OCI-LY3 (cell line): ENCODE measurements at regions not wholly inside any gene's neighbourhood (a gene's known extent, or its start where the extent isn't known, plus 50 kb on each side); places are given as distances from the start of the nearest gene placed in this dataset.

ENCODE experiments used
- EZH2phosphoT487 ChIP-seq: fragments of 200-600 bp; shearing (Covaris generic); IDR thresholded peaks from 2 replicates; pipeline ENCODE4 v1.6.1; 2018; ENCODE audit warnings: antibody characterized with exemption, mixed run types, low read depth
- TF ChIP-seq, protein P1 (sequence below): fragments of 200-600, 300-600 bp; sonication (generic); IDR thresholded peaks from 2 replicates; pipeline ENCODE4 v1.5.1; 2014; ENCODE audit warnings: antibody characterized with exemption, low read length, low read depth

GRCh38 chr7:79563821-79564522 is 110.5 kb upstream of the MAGI2 start:
- TF ChIP-seq, protein P1, sequence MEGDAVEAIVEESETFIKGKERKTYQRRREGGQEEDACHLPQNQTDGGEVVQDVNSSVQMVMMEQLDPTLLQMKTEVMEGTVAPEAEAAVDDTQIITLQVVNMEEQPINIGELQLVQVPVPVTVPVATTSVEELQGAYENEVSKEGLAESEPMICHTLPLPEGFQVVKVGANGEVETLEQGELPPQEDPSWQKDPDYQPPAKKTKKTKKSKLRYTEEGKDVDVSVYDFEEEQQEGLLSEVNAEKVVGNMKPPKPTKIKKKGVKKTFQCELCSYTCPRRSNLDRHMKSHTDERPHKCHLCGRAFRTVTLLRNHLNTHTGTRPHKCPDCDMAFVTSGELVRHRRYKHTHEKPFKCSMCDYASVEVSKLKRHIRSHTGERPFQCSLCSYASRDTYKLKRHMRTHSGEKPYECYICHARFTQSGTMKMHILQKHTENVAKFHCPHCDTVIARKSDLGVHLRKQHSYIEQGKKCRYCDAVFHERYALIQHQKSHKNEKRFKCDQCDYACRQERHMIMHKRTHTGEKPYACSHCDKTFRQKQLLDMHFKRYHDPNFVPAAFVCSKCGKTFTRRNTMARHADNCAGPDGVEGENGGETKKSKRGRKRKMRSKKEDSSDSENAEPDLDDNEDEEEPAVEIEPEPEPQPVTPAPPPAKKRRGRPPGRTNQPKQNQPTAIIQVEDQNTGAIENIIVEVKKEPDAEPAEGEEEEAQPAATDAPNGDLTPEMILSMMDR, result no peak
- TF ChIP-seq EZH2phosphoT487, result no peak
